Epithelial cell of esophagus (primary cell): ENCODE measurements at regions not wholly inside any gene's neighbourhood (a gene's known extent, or its start where the extent isn't known, plus 50 kb on each side); places are given as distances from the start of the nearest gene placed in this dataset.

ENCODE experiments used
- DNase-seq: peaks from one replicate; pipeline ENCODE4 v3.0.0; 2010; ENCODE audit warnings: low read depth
- H3K4me3 ChIP-seq: 2 replicates; pipeline ENCODE4 v1.5.1; 2011; ENCODE audit warnings: mild to moderate bottlenecking, low read length, control low read depth
- CTCF ChIP-seq: IDR thresholded peaks from 2 replicates; pipeline ENCODE4 v1.5.1; 2011; ENCODE audit warnings: low read depth, mild to moderate bottlenecking, low read length, control low read depth, inconsistent platforms; ENCODE audit not compliant: insufficient read depth; ENCODE audit errors: missing control alignments

- no peak overlapping the region for H3K4me3 ChIP-seq
- no peak for TF ChIP-seq CTCF
- no peak for DNase-seq
Measured at GRCh38 chr18:66196805-66197204, 407.1 kb downstream of the CDH19 start.

DNA sequence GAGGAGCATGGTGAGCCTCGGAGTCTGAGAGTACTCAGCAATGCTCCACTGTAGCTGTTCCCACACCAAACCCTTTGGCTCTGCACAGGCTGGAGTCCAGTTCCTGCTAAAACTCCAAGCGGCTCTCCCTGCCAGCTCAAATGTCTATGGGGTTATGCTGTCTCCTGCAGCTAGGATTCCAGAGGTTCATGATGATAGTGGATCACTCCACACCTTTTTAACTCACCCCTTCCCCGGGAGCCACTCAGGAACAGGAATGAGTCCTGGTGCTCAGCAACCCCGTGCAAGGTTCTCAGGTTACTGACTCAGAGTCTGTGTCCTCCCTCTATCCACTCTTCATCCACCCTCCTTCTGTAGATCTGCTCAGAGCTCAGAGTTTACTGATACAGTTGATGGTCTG lies 410.0 kb downstream of the CDH19 start:
- TF ChIP-seq CTCF = no peak
- H3K4me3 ChIP-seq = no peak overlapping the region
- no peak for DNase-seq

- TF ChIP-seq CTCF = no peak
- no peak overlapping the region for H3K4me3 ChIP-seq
- no peak for DNase-seq
Measured at GRCh38 chr18:66193394-66193793, 410.5 kb downstream of the CDH19 start.

DNA sequence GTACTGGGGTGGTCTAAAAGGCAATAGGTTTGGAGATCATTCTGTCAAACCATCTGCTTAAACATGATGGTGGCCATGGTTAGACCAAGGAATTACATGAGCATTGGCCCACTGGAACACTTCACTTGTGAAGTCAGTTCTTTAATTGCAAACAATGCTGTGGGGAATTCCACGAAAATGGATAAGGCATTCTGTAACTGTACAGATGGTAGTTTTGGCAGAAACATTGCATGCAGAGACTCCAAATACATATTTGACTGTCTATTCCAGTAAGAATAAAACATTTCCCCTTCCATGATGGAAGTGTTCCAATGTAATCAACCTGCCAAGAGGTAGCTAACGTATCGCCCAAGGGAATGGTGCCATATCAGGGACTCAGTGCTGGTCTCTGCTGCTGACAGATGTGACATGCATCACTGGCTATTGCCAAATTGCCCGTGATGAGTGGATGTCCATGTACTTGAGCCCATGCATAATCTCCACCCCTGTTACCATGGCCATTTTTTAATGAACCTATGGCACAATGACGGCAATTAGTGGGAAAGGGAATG lies 417.9 kb downstream of the CDH7 start:
- TF ChIP-seq CTCF = no peak
- H3K4me3 ChIP-seq = no peak overlapping the region
- no peak for DNase-seq

GRCh38 chr18:66167829-66168684 lies 417.2 kb downstream of the CDH7 start:
- no peak for DNase-seq
- TF ChIP-seq CTCF = no peak
- H3K4me3 ChIP-seq = no peak overlapping the region

DNA sequence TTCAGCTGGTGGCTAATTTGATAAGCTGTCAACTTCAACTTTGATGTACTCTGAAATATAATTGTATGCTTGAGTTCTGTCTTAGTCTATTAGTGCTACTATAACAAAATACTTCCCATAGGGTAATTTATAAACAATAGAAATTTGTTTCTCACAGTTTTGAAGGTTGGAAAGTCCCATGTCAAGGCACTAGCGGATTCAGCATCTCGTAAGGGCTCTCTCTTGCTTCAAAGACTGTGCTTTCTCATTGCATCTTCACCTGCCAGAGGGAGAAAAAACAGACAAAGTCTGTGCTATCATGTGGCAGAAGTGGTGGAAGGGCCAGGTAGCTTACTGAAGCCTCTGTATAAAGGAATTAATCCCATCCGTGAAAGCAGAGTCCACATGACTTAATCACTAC lies 409.2 kb downstream of the CDH7 start:
- no peak for DNase-seq
- no peak overlapping the region for H3K4me3 ChIP-seq
- no peak for TF ChIP-seq CTCF

GRCh38 chr18:66159451-66159850 lies 408.6 kb downstream of the CDH7 start:
- TF ChIP-seq CTCF = no peak
- DNase-seq = no peak
- H3K4me3 ChIP-seq = no peak overlapping the region
